Tibial artery (tissue), 4 donors: ENCODE measurements at regions not wholly inside any gene's neighbourhood (a gene's known extent, or its start where the extent isn't known, plus 50 kb on each side); places are given as distances from the start of the nearest gene placed in this dataset.

Experiments
- DNase-seq, 2 donors: peaks; one replicate each; pipeline ENCODE4 v3.0.0-alpha.2; 2019
- H3K27ac ChIP-seq, 2 donors: fragments of 200-600 bp; sonication (generic) in 1 of 2; 1 replicate in 1 of 2; 2 replicates in 1 of 2; pipeline ENCODE4 v1.5.1; 2018 to 2019; ENCODE audit warnings: mild to moderate bottlenecking in 1 of 2
- H3K27me3 ChIP-seq, 2 donors: fragments of 200-600 bp; sonication (generic) in 1 of 2; one replicate each; pipeline versions ENCODE4 v1.5.1 to v1.6.0; 2016 to 2019
- H3K36me3 ChIP-seq, 3 donors: fragments of 200-600 bp; sonication (generic) in 2 of 3; one replicate each; pipeline ENCODE4 v1.5.1; 2016 to 2019; ENCODE audit warnings: mild to moderate bottlenecking in 2 of 3
- H3K4me1 ChIP-seq, 4 donors: fragments of 200-600 bp; sonication (generic) in 2 of 4; 1 replicate in 3 of 4; 2 replicates in 1 of 4; pipeline ENCODE4 v1.5.1; 2016 to 2019
- H3K4me3 ChIP-seq, 2 donors: fragments of 200-600 bp; sonication (generic) in 1 of 2; 1 replicate in 1 of 2; 2 replicates in 1 of 2; pipeline ENCODE4 v1.5.1; 2018 to 2019; ENCODE audit warnings: mild to moderate bottlenecking in 2 of 2
- H3K9me3 ChIP-seq, 3 donors: fragments of 200-600 bp; sonication (generic) in 1 of 3; one replicate each; pipeline ENCODE4 v1.5.1; 2016 to 2019
- CTCF ChIP-seq, 2 experiments: fragments of 200-600 bp in 1 of 2; fragments of 450-650 bp in 1 of 2; IDR thresholded peaks; one replicate each; pipeline ENCODE4 v1.5.1; 2017 to 2019; ENCODE audit warnings: antibody characterized with exemption in 2 of 2, mild to moderate bottlenecking in 1 of 2, moderate library complexity in 1 of 2
- intact Hi-C: fragments of 100-400 bp; cut with DNase I; formaldehyde crosslinking; loops from one replicate; pipeline ENCODE4 v1.15.0; 2023; ENCODE audit warnings: low total_unique reads

GRCh38 chr9:81741103-81741502 is 51.8 kb upstream of the TLE1 start:
- no peaks in the 10 kb centered on the region for H3K36me3 ChIP-seq
- no peak overlapping the region for H3K27ac ChIP-seq
- intact Hi-C loops, result no loop called here
- no peak for DNase-seq
- no peak for TF ChIP-seq CTCF (IDR thresholded peaks at IDR 0.05)
- peaks cover 0 to 5% (median 0%) of the 10 kb centered on the region in 3 donors for H3K9me3 ChIP-seq
- no peaks in the 10 kb centered on the region for H3K27me3 ChIP-seq
- H3K4me1 ChIP-seq, result peaks cover 0 to 12% (median 8%) of the 10 kb centered on the region in 4 donors
- no peak overlapping the region for H3K4me3 ChIP-seq

- Histone ChIP-seq H3K4me1 (no peaks in the 10 kb centered on the region), H3K4me3 (no peak overlapping the region), H3K27me3 (no peaks in the 10 kb centered on the region), H3K36me3 (no peaks in the 10 kb centered on the region), H3K9me3 (no peaks in the 10 kb centered on the region), H3K27ac (no peak overlapping the region)
- intact Hi-C loops, result no loop called here
- DNase-seq, result no peak
- TF ChIP-seq CTCF (IDR thresholded peaks at IDR 0.05), result no peak
Measured at GRCh38 chr9:81748091-81748490, 58.7 kb upstream of the TLE1 start.

- H3K9me3 ChIP-seq, result no peaks in the 10 kb centered on the region
Measured at GRCh38 chr9:81753436-81753835, 64.1 kb upstream of the TLE1 start.

GRCh38 chr9:81754245-81754644 is 64.9 kb upstream of the TLE1 start:
- H3K9me3 ChIP-seq, result no peaks in the 10 kb centered on the region
- intact Hi-C loops, result no loop called here
- no peak for DNase-seq
- peaks cover 0 to 16% (median 0%) of the 10 kb centered on the region in 4 donors for H3K4me1 ChIP-seq
- H3K27ac ChIP-seq, result no peak overlapping the region
- no peaks in the 10 kb centered on the region for H3K36me3 ChIP-seq
- H3K27me3 ChIP-seq, result no peaks in the 10 kb centered on the region
- no peak overlapping the region for H3K4me3 ChIP-seq
- no peak for TF ChIP-seq CTCF (IDR thresholded peaks at IDR 0.05)

More at GRCh38 chr9:81753436-81753835, 64.1 kb upstream of the TLE1 start:
- TF ChIP-seq CTCF (IDR thresholded peaks at IDR 0.05), result no peak
- Histone ChIP-seq H3K27me3 (no peaks in the 10 kb centered on the region), H3K27ac (no peak overlapping the region), H3K36me3 (no peaks in the 10 kb centered on the region), H3K4me1 (peaks cover 0 to 16% (median 0%) of the 10 kb centered on the region in 4 donors), H3K4me3 (no peak overlapping the region)
- intact Hi-C loops, result no loop called here
- no peak for DNase-seq

DNA sequence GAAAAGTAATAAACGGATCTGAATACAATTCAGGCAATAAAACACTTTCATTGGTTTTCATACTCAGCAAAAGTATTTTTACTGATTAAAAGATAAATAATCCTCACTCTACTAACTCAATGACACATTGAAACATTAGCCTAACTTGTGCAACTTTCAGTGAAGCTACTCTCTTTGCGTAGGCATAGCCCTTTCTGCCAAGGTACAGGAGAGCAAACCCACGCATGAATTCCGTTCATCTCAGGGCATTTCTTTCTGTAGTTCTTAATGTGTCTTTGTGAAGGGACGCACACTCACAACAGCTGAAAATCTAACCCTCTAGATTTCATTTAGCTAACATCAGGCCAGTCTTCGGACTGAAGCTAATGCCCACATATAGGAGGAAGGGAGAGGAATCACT is 66.4 kb upstream of the TLE1 start:
- H3K4me3 ChIP-seq, result no peak overlapping the region

More for the DNA sequence above, 66.4 kb upstream of the TLE1 start:
- no peaks in the 10 kb centered on the region for H3K9me3 ChIP-seq
- DNase-seq, result no peak
- H3K4me1 ChIP-seq, result peaks cover 0 to 22% (median 0%) of the 10 kb centered on the region in 4 donors
- H3K27ac ChIP-seq, result no peak overlapping the region
- no peaks in the 10 kb centered on the region for H3K36me3 ChIP-seq
- H3K27me3 ChIP-seq, result no peaks in the 10 kb centered on the region
- TF ChIP-seq CTCF (IDR thresholded peaks at IDR 0.05), result no peak
- intact Hi-C loops, result no loop called here
